Occipital lobe (tissue), 1 donor: ENCODE measurements at regions not wholly inside any gene's neighbourhood (a gene's known extent, or its start where the extent isn't known, plus 50 kb on each side); places are given as distances from the start of the nearest gene placed in this dataset.
"Not testable (repeated sequence)": the region's sequence is repeated elsewhere in the genome, so short reads cannot be mapped to it uniquely, and the experiment has no call there.

Experiments used
- DNase-seq: peaks from one replicate; lab custom pipeline; 2025; lab: John Stamatoyannopoulos, UW

- DNase-seq, result no peak
Measured at GRCh38 chr2:196276421-196276820, 105.0 kb upstream of the STK17B start.

- DNase-seq, result no peak
Measured at GRCh38 chr2:196277002-196277401, 105.6 kb upstream of the STK17B start.

GRCh38 chr2:196278491-196278911 is 107.1 kb upstream of the STK17B start:
- no peak for DNase-seq

GRCh38 chr2:196279541-196279940 is 108.2 kb upstream of the STK17B start:
- no peak for DNase-seq

- no peak for DNase-seq
Measured at GRCh38 chr2:196284144-196284844, 112.9 kb upstream of the STK17B start.

- DNase-seq, result no peak
Measured at GRCh38 chr2:196284866-196285557, 113.6 kb upstream of the STK17B start.

GRCh38 chr2:196286821-196287220 is 115.4 kb upstream of the STK17B start:
- no peak for DNase-seq

- no peak for DNase-seq
Measured at GRCh38 chr2:196287523-196287922, 116.1 kb upstream of the STK17B start.

GRCh38 chr2:196288006-196288538 is 116.7 kb upstream of the STK17B start:
- DNase-seq, result no peak

GRCh38 chr2:196289000-196289399 is 117.6 kb upstream of the STK17B start:
- no peak for DNase-seq

GRCh38 chr2:196290136-196290535 is 118.8 kb upstream of the STK17B start:
- DNase-seq, result no peak

GRCh38 chr2:196290569-196290968 is 119.2 kb upstream of the STK17B start:
- no peak for DNase-seq

- DNase-seq, result no peak
Measured at GRCh38 chr2:196291426-196291825, 120.0 kb upstream of the STK17B start.

GRCh38 chr2:196291873-196292800 is 120.8 kb upstream of the STK17B start:
- no peak for DNase-seq

GRCh38 chr2:196293751-196294515 is 122.6 kb upstream of the STK17B start:
- DNase-seq, result no peak

- DNase-seq, result no peak
Measured at GRCh38 chr2:196294516-196294909, 123.1 kb upstream of the STK17B start.

GRCh38 chr2:196295005-196295404 is 123.6 kb upstream of the STK17B start:
- DNase-seq, result no peak

GRCh38 chr2:196298106-196298723 is 126.8 kb upstream of the STK17B start:
- DNase-seq, result not testable (repeated sequence)

GRCh38 chr2:196307775-196308305 is 136.5 kb upstream of the STK17B start:
- no peak for DNase-seq

GRCh38 chr2:196309691-196310090 is 138.3 kb upstream of the STK17B start:
- no peak for DNase-seq
